PC-9 (cell line): ENCODE measurements at regions not wholly inside any gene's neighbourhood (a gene's known extent, or its start where the extent isn't known, plus 50 kb on each side); places are given as distances from the start of the nearest gene placed in this dataset.

ENCODE experiments used
- BruUV-seq: library from RNA; stranded (reverse); fragments of 400-500 nt; replicated peaks from 2 replicates; lab custom pipeline; 2021; lab: Mats Ljungman, UMichigan
- CTCF ChIA-PET: fragments of 300-600 bp; sonication (Branson Sonifier 250); formaldehyde crosslinking; loops from one replicate; lab custom pipeline; 2022; ENCODE audit warnings: antibody characterized with exemption; lab: Charles Lee
- POLR2A ChIA-PET: fragments of 300-600 bp; sonication (Branson Sonifier 250); formaldehyde crosslinking; loops from one replicate; lab custom pipeline; 2022; ENCODE audit warnings: antibody characterized with exemption; ENCODE audit not compliant: unreplicated experiment; lab: Charles Lee
- DNase-seq, 2 experiments: peaks; one replicate each; pipeline versions ENCODE4 v3.0.0 to v3.0.0-alpha.2; 2015 to 2022; ENCODE audit warnings: mixed read lengths in 1 of 2
- H2AFZ ChIP-seq: fragments of 200-600 bp; sonication (generic); 2 replicates; pipeline ENCODE4 v1.8.1; 2017; ENCODE audit warnings: antibody characterized with exemption
- H3F3A ChIP-seq: fragments of 200-600 bp; sonication (generic); 2 replicates; pipeline ENCODE4 v1.8.1; 2017; ENCODE audit warnings: antibody characterized with exemption, mild to moderate bottlenecking, low read depth; ENCODE audit not compliant: insufficient read depth
- H3K27ac ChIP-seq: fragments of 200-600 bp; sonication (generic); 2 replicates; pipeline ENCODE4 v1.6.1; 2016; ENCODE audit warnings: mixed run types
- H3K27me3 ChIP-seq: fragments of 200-600 bp; sonication (generic); 2 replicates; pipeline ENCODE4 v1.6.1; 2016; ENCODE audit warnings: low read depth, mixed run types; ENCODE audit not compliant: insufficient read depth
- H3K36me3 ChIP-seq: fragments of 200-600 bp; sonication (generic); 2 replicates; pipeline ENCODE4 v1.6.1; 2016; ENCODE audit warnings: low read depth, mixed run types
- H3K4me1 ChIP-seq: fragments of 200-600 bp; sonication (generic); replicated peaks from 2 replicates; pipeline ENCODE4 v1.6.1; 2016; ENCODE audit warnings: mixed run types; ENCODE audit not compliant: insufficient read depth
- H3K4me2 ChIP-seq: fragments of 200-600 bp; sonication (generic); 2 replicates; pipeline ENCODE4 v1.6.1; 2017; ENCODE audit warnings: mixed run types
- H3K4me3 ChIP-seq: fragments of 200-600 bp; sonication (generic); 2 replicates; pipeline ENCODE4 v1.6.1; 2016; ENCODE audit warnings: mixed run types
- H3K79me2 ChIP-seq: fragments of 200-600 bp; sonication (generic); 2 replicates; pipeline ENCODE4 v1.6.1; 2017; ENCODE audit warnings: low read depth, mixed run types
- H3K9me2 ChIP-seq: fragments of 200-600 bp; sonication (generic); 2 replicates; pipeline ENCODE4 v1.8.1; 2017; ENCODE audit warnings: mild to moderate bottlenecking; ENCODE audit not compliant: insufficient read depth
- H3K9me3 ChIP-seq: fragments of 200-600 bp; sonication (generic); 2 replicates; pipeline ENCODE4 v1.8.1; 2016; ENCODE audit warnings: low read depth; ENCODE audit not compliant: insufficient read depth
- H4K20me1 ChIP-seq: fragments of 200-600 bp; sonication (generic); 2 replicates; pipeline ENCODE4 v1.8.1; 2017; ENCODE audit not compliant: insufficient read depth
- EZH2 ChIP-seq: fragments of 200-600 bp; sonication (generic); IDR thresholded peaks from 2 replicates; pipeline ENCODE4 v1.8.0; 2017; ENCODE audit warnings: antibody characterized with exemption, low read depth
- intact Hi-C: fragments of 100-400 bp; cut with micrococcal nuclease; formaldehyde crosslinking; loops from one replicate; pipeline ENCODE4 v1.10.0; 2022; ENCODE audit not compliant: unreplicated experiment
- TF ChIP-seq, protein P1 (sequence below): fragments of 200-600 bp; sonication (generic); conservative IDR thresholded peaks from 2 replicates; pipeline ENCODE4 v1.6.1; 2017; ENCODE audit warnings: mixed run types, antibody characterized with exemption, mild to moderate bottlenecking, moderate library complexity

DNA sequence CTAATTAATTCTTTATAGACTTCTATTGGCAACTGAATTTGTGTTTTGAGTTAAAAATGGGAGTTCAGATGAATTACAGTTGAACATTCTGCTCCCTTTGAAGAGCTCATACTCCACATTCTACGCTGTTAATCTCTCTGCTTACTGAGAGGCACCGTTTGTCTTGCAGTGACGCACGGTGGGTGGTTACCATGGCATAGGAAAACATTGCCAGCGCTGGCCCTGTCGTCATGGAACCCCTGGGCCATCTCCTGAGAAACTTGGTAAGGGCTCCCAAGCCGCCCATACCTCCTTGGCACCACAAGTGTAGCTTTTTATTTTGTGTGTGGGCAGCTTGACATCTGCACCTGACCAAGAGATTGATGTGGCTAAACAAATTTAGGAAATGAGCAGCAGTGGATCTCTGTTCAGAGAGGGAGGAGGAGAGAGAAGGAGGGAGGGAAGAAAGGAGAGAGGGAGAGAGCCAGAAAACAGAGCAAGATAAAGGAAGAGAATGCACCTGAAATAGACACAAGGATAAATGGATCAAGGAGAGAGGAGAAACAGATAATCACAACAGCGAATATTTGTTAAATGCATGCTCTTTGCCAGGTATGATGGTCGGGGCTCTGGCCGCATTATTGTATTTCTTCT is 398.5 kb downstream of the HAPSTR1 start:
- no TSS peak for BruUV-seq
- H3F3A ChIP-seq: no peaks in the 10 kb centered on the region
- intact Hi-C loops: no loop called here
- no peaks in the 10 kb centered on the region for H3K36me3 ChIP-seq
- H3K27me3 ChIP-seq: peaks cover 28% of the 10 kb centered on the region; the same call in 1 of the 2 replicates
- H3K27ac ChIP-seq: no peak overlapping the region
- H3K4me1 ChIP-seq: no peaks in the 10 kb centered on the region
- no peaks in the 10 kb centered on the region for H3K9me3 ChIP-seq
- H3K9me2 ChIP-seq: no peaks in the 10 kb centered on the region
- H2AFZ ChIP-seq: no peak overlapping the region
- DNase-seq: no peak
- H4K20me1 ChIP-seq: no peaks in the 10 kb centered on the region
- no peak overlapping the region for H3K4me2 ChIP-seq
- ChIA-PET POLR2A (no interaction called here), CTCF (no interaction called here)
- TF ChIP-seq EZH2: no peak
- TF ChIP-seq, protein P1, sequence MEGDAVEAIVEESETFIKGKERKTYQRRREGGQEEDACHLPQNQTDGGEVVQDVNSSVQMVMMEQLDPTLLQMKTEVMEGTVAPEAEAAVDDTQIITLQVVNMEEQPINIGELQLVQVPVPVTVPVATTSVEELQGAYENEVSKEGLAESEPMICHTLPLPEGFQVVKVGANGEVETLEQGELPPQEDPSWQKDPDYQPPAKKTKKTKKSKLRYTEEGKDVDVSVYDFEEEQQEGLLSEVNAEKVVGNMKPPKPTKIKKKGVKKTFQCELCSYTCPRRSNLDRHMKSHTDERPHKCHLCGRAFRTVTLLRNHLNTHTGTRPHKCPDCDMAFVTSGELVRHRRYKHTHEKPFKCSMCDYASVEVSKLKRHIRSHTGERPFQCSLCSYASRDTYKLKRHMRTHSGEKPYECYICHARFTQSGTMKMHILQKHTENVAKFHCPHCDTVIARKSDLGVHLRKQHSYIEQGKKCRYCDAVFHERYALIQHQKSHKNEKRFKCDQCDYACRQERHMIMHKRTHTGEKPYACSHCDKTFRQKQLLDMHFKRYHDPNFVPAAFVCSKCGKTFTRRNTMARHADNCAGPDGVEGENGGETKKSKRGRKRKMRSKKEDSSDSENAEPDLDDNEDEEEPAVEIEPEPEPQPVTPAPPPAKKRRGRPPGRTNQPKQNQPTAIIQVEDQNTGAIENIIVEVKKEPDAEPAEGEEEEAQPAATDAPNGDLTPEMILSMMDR: no peak
- no peaks in the 10 kb centered on the region for H3K79me2 ChIP-seq
- no peak overlapping the region for H3K4me3 ChIP-seq

DNA sequence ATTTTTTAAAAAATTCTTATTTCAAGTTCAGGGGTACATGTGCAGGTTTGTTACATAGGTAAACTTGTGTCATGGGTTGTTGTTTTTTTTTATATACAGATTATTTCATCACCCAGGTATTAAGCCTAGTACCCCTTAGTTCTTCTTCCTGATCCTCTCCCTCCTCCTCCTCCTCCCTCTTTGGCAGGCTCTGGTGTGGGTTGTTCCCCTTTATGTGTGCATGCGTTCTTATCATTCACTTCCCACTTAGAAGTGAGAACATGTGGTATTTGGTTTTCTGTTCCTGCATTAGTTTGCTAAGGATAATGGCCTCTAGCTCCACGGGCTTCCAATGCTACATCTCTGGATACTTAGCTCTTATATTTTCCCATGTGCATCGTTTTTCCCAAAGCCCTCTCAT is 404.4 kb downstream of the HAPSTR1 start:
- no peaks in the 10 kb centered on the region for H3K9me2 ChIP-seq
- no peak overlapping the region for H2AFZ ChIP-seq
- H4K20me1 ChIP-seq: no peaks in the 10 kb centered on the region
- POLR2A ChIA-PET: no interaction called here
- no peaks in the 10 kb centered on the region for H3K9me3 ChIP-seq
- no peaks in the 10 kb centered on the region for H3K4me1 ChIP-seq
- intact Hi-C loops: no loop called here
- TF ChIP-seq, protein P1: no peak
- TF ChIP-seq EZH2: no peak
- DNase-seq: no peak
- H3K36me3 ChIP-seq: no peaks in the 10 kb centered on the region
- CTCF ChIA-PET: no interaction called here
- BruUV-seq: no TSS peak
- no peaks in the 10 kb centered on the region for H3K79me2 ChIP-seq
- no peak overlapping the region for H3K4me2 ChIP-seq
- H3F3A ChIP-seq: no peaks in the 10 kb centered on the region
- H3K27me3 ChIP-seq: peaks cover 10% of the 10 kb centered on the region; the same call in 1 of the 2 replicates
- H3K27ac ChIP-seq: no peak overlapping the region
- H3K4me3 ChIP-seq: no peak overlapping the region

DNA sequence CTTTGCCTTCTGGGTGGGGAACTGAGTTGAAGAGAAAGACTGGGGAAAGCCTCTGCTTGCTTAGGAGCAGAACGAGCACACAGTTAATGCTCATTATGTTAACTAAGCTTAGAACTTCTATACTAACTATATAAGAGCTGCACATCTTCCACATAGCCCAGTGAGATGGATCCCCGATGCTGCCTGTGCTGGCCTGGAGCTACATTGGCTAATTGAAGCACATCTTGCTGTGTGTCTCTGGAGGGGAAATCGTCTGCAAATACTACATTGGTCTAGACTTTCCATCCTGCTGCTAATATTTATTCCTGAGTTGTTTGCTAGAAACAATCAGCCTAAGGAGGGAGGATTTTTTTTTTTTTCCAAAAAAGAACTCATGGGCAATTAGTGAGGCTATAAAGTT is 406.3 kb downstream of the HAPSTR1 start:
- Histone ChIP-seq H3K9me3 (no peaks in the 10 kb centered on the region), H3K36me3 (no peaks in the 10 kb centered on the region), H3K9me2 (no peaks in the 10 kb centered on the region), H3K4me1 (no peaks in the 10 kb centered on the region), H3K4me3 (no peak overlapping the region), H4K20me1 (no peaks in the 10 kb centered on the region), H3K79me2 (no peaks in the 10 kb centered on the region), H3K27me3 (no peaks in the 10 kb centered on the region), H2AFZ (no peak overlapping the region), H3K4me2 (no peak overlapping the region), H3F3A (no peaks in the 10 kb centered on the region), H3K27ac (no peak overlapping the region)
- ChIA-PET CTCF (no interaction called here), POLR2A (no interaction called here)
- intact Hi-C loops: no loop called here
- no peak for DNase-seq
- TF ChIP-seq EZH2: no peak
- TF ChIP-seq, protein P1: no peak
- BruUV-seq: no TSS peak
